ENCODE measurements at regions not wholly inside any gene's neighbourhood (a gene's known extent, or its start where the extent isn't known, plus 50 kb on each side); places are given as distances from the start of the nearest gene placed in this dataset.

DNA sequence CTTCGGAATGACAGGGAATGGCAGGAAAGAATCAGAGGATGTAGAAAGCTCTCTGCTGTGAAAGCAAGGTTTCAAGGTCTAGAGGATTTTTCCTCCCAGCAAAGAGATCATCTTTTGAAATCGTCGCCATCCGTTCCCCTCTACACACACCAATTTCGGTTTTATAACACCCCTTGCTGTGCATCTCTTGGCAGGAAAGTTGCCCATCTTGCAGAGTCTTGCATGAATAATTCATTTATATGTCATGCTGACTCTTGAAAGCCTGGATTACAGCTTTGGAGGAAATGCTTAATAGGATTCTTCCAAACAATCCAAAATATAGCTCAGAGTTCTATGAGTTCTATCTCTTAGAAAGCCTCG, 262.7 kb downstream of the CHL1 start:
- no peaks in the 10 kb centered on the region for H3K27me3 ChIP-seq
- intact Hi-C loops (cut with DNase I) = no loop called here

DNA sequence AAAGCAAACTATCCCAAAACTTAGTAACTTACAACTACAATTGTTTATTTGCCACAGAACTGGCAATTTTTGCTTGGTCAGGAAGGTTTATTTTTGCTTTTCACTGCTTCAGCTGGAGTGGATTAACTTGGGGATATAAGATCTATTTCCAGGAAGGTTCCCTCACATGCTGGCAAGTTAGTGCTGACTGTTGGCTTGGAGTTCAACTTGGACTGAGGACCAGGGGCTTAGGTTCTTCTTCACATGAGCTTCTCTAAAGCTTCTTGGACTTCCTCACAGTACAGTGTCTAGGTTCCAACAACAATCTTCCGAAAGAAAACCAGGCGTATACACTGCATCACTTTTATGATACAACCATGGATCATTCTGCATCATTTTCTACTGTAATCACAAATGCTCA, 264.4 kb downstream of the CHL1 start:
- no peaks in the 10 kb centered on the region for H3K36me3 ChIP-seq
- WGBS (ENCODE audit: insufficient coverage, low coverage, low lambda C conversion rate, missing lambda C conversion rate) = 91% methylated on average over 2 of the region's 2 CpGs
- no peak overlapping the region for H3K27ac ChIP-seq
- intact Hi-C loops (cut with DNase I) = no loop called here
- H3K27me3 ChIP-seq = no peaks in the 10 kb centered on the region
- H3K4me1 ChIP-seq = no peaks in the 10 kb centered on the region
- H3K4me3 ChIP-seq = no peak overlapping the region
- no peak for ATAC-seq
- DNase-seq = no peak
- no peaks in the 10 kb centered on the region for H3K9me3 ChIP-seq
- TF ChIP-seq POLR2A (IDR thresholded peaks at IDR 0.05) = no peak
- TF ChIP-seq, protein P1, sequence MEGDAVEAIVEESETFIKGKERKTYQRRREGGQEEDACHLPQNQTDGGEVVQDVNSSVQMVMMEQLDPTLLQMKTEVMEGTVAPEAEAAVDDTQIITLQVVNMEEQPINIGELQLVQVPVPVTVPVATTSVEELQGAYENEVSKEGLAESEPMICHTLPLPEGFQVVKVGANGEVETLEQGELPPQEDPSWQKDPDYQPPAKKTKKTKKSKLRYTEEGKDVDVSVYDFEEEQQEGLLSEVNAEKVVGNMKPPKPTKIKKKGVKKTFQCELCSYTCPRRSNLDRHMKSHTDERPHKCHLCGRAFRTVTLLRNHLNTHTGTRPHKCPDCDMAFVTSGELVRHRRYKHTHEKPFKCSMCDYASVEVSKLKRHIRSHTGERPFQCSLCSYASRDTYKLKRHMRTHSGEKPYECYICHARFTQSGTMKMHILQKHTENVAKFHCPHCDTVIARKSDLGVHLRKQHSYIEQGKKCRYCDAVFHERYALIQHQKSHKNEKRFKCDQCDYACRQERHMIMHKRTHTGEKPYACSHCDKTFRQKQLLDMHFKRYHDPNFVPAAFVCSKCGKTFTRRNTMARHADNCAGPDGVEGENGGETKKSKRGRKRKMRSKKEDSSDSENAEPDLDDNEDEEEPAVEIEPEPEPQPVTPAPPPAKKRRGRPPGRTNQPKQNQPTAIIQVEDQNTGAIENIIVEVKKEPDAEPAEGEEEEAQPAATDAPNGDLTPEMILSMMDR (IDR thresholded peaks at IDR 0.05) = no peak

More for the DNA sequence above, 262.7 kb downstream of the CHL1 start:
- DNase-seq (no peak), ATAC-seq (no peak)
- 37% methylated on average over 6 of the region's 6 CpGs for WGBS (ENCODE audit: insufficient coverage, low coverage, low lambda C conversion rate, missing lambda C conversion rate)
- TF ChIP-seq, protein P1 (IDR thresholded peaks at IDR 0.05) = no peak
- TF ChIP-seq POLR2A (IDR thresholded peaks at IDR 0.05) = no peak
- Histone ChIP-seq H3K4me1 (no peaks in the 10 kb centered on the region), H3K9me3 (no peaks in the 10 kb centered on the region), H3K27ac (no peak overlapping the region), H3K4me3 (no peak overlapping the region), H3K36me3 (no peaks in the 10 kb centered on the region)

DNA sequence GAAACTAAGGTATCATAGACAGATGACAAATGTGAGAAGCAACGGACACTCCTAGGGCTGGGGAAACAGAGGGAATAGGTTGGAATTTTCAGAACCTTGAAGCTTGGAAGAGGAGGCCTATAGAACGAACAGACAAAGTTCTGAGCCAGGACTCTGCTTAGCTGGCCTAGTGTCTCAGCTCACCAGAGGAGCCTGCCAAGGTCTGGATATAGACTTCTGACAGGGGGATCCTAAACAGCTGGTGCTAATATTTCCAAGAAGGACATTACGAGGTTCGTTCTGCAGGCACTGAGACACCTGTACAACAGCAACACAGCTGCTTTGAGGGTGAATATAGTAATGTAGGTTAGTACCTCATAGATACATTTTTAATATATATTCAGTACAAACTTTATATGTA, 266.3 kb downstream of the CHL1 start:
- TF ChIP-seq, protein P1 (IDR thresholded peaks at IDR 0.05) = no peak
- TF ChIP-seq POLR2A (IDR thresholded peaks at IDR 0.05) = no peak
- Histone ChIP-seq H3K4me1 (no peaks in the 10 kb centered on the region), H3K4me3 (no peak overlapping the region), H3K27ac (no peak overlapping the region), H3K27me3 (no peaks in the 10 kb centered on the region), H3K9me3 (no peaks in the 10 kb centered on the region), H3K36me3 (no peaks in the 10 kb centered on the region)
- WGBS (ENCODE audit: insufficient coverage, low coverage, low lambda C conversion rate, missing lambda C conversion rate) = 53% methylated on average over 4 of the region's 4 CpGs
- intact Hi-C loops (cut with DNase I) = no loop called here
- ATAC-seq = no peak
- no peak for DNase-seq

DNA sequence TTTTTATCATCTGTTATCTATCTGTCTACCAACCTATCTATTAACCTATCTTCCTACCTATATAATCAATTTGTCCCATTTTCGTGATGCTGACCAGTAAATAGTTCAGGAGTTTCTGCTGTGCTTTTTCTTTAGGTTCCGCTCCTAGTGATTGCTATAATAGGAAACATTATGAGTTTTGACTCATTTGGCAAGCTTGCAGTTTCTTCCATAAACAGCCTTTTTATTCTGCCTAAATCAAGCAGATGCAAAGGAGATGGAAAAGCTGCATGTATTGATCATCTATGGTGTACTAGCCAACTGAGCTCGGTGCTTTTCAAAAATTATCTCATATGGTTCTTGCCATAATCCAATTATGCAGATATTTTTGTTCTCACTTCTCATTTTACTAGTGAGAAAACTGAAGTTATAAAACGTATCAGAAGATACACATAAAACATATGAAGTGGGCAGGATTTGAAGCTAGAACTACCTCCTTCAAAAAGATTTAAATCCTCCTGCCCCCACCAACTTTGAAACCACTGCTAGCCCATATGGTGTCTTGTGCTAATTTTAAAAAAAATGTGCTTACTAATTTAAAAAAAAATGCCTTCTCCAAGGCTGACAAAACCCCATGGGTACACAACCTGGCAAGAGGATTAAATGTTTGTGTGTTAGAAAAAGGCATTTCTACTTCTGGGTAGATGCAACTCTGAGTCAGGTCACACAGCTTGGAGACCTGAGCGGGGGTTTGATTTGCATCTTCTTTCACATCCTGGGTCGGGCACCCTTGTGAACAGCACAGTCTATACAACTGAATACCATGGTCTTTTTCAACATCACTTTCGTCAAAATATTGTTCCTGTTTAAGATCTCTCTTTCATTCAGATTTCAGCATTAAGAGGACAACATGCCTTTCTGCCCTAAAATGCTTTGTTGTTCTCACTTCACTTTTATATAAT, 267.0 kb downstream of the CHL1 start:
- ATAC-seq (no peak), DNase-seq (no peak)
- no peak overlapping the region for H3K4me3 ChIP-seq
- TF ChIP-seq POLR2A (IDR thresholded peaks at IDR 0.05) = no peak
- TF ChIP-seq, protein P1 (IDR thresholded peaks at IDR 0.05) = no peak
- no peaks in the 10 kb centered on the region for H3K9me3 ChIP-seq
- H3K27me3 ChIP-seq = no peaks in the 10 kb centered on the region
- no peaks in the 10 kb centered on the region for H3K36me3 ChIP-seq
- 54% methylated on average over 7 of the region's 7 CpGs for WGBS (ENCODE audit: insufficient coverage, low coverage, low lambda C conversion rate, missing lambda C conversion rate)
- H3K27ac ChIP-seq = no peak overlapping the region
- intact Hi-C loops (cut with DNase I) = no loop called here
- H3K4me1 ChIP-seq = no peaks in the 10 kb centered on the region

Data from right lobe of liver (tissue), 6 donors.